ENCODE measurements at regions not wholly inside any gene's neighbourhood (a gene's known extent, or its start where the extent isn't known, plus 50 kb on each side); places are given as distances from the start of the nearest gene placed in this dataset.

DNA sequence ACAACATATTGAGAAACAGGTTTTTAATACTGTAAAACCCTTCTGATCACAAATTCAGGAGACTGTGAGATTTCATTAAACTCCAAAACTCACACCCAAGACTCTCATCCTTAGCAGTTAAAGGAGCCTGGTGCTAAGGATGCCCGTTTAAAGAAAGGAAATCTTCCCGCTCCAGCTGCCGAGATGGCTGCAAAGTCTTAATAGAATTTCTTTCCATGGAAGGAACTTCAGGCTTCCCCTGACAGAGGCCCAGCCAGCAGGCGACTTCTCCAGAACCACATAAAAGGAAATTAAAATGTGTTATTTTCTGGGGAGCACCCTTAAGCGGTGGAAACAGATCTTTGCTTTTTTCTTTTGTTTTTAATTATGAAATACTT is 104.7 kb upstream of the CHST15 start:
- TF ChIP-seq GLI4 (tag by site-specific recombination; IDR thresholded peaks at IDR 0.05) (no peak), ZNF473 (tag by site-specific recombination; IDR thresholded peaks at IDR 0.05) (no peak), KLF8 (tag by site-specific recombination; IDR thresholded peaks at IDR 0.05) (no peak), WT1 (tag by site-specific recombination; IDR thresholded peaks at IDR 0.05) (no peak)
- TF ChIP-seq, protein P1, sequence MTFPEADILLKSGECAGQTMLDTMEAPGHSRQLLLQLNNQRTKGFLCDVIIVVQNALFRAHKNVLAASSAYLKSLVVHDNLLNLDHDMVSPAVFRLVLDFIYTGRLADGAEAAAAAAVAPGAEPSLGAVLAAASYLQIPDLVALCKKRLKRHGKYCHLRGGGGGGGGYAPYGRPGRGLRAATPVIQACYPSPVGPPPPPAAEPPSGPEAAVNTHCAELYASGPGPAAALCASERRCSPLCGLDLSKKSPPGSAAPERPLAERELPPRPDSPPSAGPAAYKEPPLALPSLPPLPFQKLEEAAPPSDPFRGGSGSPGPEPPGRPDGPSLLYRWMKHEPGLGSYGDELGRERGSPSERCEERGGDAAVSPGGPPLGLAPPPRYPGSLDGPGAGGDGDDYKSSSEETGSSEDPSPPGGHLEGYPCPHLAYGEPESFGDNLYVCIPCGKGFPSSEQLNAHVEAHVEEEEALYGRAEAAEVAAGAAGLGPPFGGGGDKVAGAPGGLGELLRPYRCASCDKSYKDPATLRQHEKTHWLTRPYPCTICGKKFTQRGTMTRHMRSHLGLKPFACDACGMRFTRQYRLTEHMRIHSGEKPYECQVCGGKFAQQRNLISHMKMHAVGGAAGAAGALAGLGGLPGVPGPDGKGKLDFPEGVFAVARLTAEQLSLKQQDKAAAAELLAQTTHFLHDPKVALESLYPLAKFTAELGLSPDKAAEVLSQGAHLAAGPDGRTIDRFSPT (tag by site-specific recombination; IDR thresholded peaks at IDR 0.05) = no peak
- TF ChIP-seq, protein P2, sequence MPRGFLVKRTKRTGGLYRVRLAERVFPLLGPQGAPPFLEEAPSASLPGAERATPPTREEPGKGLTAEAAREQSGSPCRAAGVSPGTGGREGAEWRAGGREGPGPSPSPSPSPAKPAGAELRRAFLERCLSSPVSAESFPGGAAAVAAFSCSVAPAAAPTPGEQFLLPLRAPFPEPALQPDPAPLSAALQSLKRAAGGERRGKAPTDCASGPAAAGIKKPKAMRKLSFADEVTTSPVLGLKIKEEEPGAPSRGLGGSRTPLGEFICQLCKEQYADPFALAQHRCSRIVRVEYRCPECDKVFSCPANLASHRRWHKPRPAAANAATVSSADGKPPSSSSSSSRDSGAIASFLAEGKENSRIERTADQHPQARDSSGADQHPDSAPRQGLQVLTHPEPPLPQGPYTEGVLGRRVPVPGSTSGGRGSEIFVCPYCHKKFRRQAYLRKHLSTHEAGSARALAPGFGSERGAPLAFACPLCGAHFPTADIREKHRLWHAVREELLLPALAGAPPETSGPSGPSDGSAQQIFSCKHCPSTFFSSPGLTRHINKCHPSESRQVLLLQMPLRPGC (tag by site-specific recombination; IDR thresholded peaks at IDR 0.05) = no peak
- H3K4me1 ChIP-seq (ENCODE audit: control insufficient read depth, insufficient read depth, low read length) = no peaks in the 10 kb centered on the region
- no peaks in the 10 kb centered on the region for H3K36me3 ChIP-seq (ENCODE audit: control insufficient read depth in 2 of 2, insufficient read depth in 1 of 2, low read length in 2 of 2)
- no peak overlapping the region for H3K4me3 ChIP-seq (ENCODE audit: low read depth, low read length)
- no peaks in the 10 kb centered on the region for H3K9me3 ChIP-seq (ENCODE audit: control insufficient read depth, insufficient read depth, low read depth, low read length)
- H3K27ac ChIP-seq (ENCODE audit: extremely low read depth, low read depth, low read length) = no peak overlapping the region
- CTCF ChIA-PET = no interaction called here
- POLR2A ChIA-PET = no interaction called here

DNA sequence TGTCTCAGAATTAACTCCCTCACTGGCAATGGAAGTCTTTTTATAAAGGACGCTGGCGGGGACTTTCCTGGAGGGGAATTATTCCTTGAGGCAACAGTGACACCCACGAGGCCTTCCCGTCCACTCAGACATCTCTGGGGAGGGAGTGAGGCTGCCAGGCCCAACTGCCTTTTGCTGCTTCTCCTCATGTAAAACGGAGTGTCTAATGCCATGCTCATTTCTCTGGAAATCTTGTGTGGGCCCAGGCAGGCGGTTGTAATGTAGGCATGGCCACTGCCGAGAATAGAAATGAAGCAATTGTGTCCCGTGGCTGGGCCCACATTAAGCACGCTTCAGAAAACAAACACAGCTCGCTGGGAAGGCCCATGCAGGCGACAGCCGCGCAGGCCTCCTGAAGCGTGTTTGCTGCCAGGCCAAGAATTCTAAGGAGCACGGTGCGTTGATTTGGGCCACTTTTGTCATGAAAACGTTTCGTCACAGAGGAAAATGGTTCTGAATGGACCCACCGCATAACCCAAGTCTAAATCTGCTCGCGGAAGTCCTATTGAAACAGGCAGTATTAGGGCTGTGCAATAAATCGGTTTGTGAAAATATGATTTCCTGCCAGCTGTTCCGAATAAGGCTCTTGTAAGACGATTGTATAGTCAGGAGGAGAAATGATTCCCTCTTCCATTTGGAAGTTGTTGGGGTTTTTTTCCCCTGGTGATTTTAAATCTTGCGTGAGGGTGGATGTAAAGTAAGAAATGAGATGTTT is 104.2 kb upstream of the CHST15 start:
- ChIA-PET CTCF (no interaction called here), POLR2A (no interaction called here)
- H3K4me3 ChIP-seq (ENCODE audit: low read depth, low read length) = no peak overlapping the region
- TF ChIP-seq ZNF521 (tag by site-specific recombination; IDR thresholded peaks at IDR 0.05) (no peak), ZNF366 (tag by site-specific recombination; conservative IDR thresholded peaks at IDR 0.05) (no peak), ZNF658 (tag by site-specific recombination; IDR thresholded peaks at IDR 0.05) (no peak), ZNF266 (tag by site-specific recombination; IDR thresholded peaks at IDR 0.05; ENCODE audit: low read depth) (no peak), ZNF211 (tag by site-specific recombination; IDR thresholded peaks at IDR 0.05; ENCODE audit: low read depth) (no peak), ZNF837 (tag by site-specific recombination; IDR thresholded peaks at IDR 0.05) (no peak), ZNF311 (tag by site-specific recombination; IDR thresholded peaks at IDR 0.05; ENCODE audit: borderline replicate concordance) (no peak), BCL11B (tag by site-specific recombination; IDR thresholded peaks at IDR 0.05; ENCODE audit: low read depth) (no peak), ZNF302 (tag by site-specific recombination; IDR thresholded peaks at IDR 0.05; ENCODE audit: low read depth) (no peak), SALL2 (tag by site-specific recombination; IDR thresholded peaks at IDR 0.05; ENCODE audit: borderline replicate concordance) (no peak), ZNF140 (tag by site-specific recombination; IDR thresholded peaks at IDR 0.05) (no peak), ZBTB7A (tag by site-specific recombination; IDR thresholded peaks at IDR 0.05; ENCODE audit: low read depth) (no peak), KLF17 (tag by site-specific recombination; IDR thresholded peaks at IDR 0.05) (no peak), ZNF341 (tag by site-specific recombination; IDR thresholded peaks at IDR 0.05; ENCODE audit: low read depth) (no peak)
- TF ChIP-seq, protein P3, sequence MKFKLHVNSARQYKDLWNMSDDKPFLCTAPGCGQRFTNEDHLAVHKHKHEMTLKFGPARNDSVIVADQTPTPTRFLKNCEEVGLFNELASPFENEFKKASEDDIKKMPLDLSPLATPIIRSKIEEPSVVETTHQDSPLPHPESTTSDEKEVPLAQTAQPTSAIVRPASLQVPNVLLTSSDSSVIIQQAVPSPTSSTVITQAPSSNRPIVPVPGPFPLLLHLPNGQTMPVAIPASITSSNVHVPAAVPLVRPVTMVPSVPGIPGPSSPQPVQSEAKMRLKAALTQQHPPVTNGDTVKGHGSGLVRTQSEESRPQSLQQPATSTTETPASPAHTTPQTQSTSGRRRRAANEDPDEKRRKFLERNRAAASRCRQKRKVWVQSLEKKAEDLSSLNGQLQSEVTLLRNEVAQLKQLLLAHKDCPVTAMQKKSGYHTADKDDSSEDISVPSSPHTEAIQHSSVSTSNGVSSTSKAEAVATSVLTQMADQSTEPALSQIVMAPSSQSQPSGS (tag by site-specific recombination; IDR thresholded peaks at IDR 0.05; ENCODE audit: low read depth) = no peak
- TF ChIP-seq, protein P4, sequence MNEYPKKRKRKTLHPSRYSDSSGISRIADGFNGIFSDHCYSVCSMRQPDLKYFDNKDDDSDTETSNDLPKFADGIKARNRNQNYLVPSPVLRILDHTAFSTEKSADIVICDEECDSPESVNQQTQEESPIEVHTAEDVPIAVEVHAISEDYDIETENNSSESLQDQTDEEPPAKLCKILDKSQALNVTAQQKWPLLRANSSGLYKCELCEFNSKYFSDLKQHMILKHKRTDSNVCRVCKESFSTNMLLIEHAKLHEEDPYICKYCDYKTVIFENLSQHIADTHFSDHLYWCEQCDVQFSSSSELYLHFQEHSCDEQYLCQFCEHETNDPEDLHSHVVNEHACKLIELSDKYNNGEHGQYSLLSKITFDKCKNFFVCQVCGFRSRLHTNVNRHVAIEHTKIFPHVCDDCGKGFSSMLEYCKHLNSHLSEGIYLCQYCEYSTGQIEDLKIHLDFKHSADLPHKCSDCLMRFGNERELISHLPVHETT (tag by site-specific recombination; IDR thresholded peaks at IDR 0.05) = no peak
- H3K36me3 ChIP-seq (ENCODE audit: control insufficient read depth in 2 of 2, insufficient read depth in 1 of 2, low read length in 2 of 2) = no peaks in the 10 kb centered on the region
- no peaks in the 10 kb centered on the region for H3K4me1 ChIP-seq (ENCODE audit: control insufficient read depth, insufficient read depth, low read length)
- H3K9me3 ChIP-seq (ENCODE audit: control insufficient read depth, insufficient read depth, low read depth, low read length) = no peaks in the 10 kb centered on the region
- H3K27ac ChIP-seq (ENCODE audit: extremely low read depth, low read depth, low read length) = no peak overlapping the region

Measured in HEK293 (cell line).